Thyroid gland (tissue), 4 donors: ENCODE measurements at regions not wholly inside any gene's neighbourhood (a gene's known extent, or its start where the extent isn't known, plus 50 kb on each side); places are given as distances from the start of the nearest gene placed in this dataset.

Source experiments
- DNase-seq, 2 donors: peaks; one replicate each; pipeline ENCODE4 v3.0.0-alpha.2; 2019
- H3K27ac ChIP-seq, 3 donors: fragments of 200-600 bp; sonication (generic); 1 replicate in 2 of 3; 2 replicates in 1 of 3; pipeline ENCODE4 v1.5.1; 2016 to 2019; ENCODE audit warnings: mild to moderate bottlenecking in 1 of 3, moderate library complexity in 1 of 3
- H3K27me3 ChIP-seq: fragments of 200-600 bp; sonication (generic); one replicate; pipeline ENCODE4 v1.5.1; 2019
- H3K36me3 ChIP-seq, 2 donors: fragments of 200-600 bp; sonication (generic); one replicate each; pipeline ENCODE4 v1.5.1; 2016 to 2019
- H3K4me1 ChIP-seq, 2 donors: fragments of 200-600 bp; sonication (generic); one replicate each; pipeline ENCODE4 v1.5.1; 2017 to 2019
- H3K4me3 ChIP-seq, 3 donors: fragments of 200-600 bp; sonication (generic); replicated peaks in 1 of 3; 1 replicate in 2 of 3; 2 replicates in 1 of 3; pipeline ENCODE4 v1.5.1; 2016; ENCODE audit warnings: mild to moderate bottlenecking in 1 of 3
- H3K9me3 ChIP-seq: fragments of 200-600 bp; sonication (generic); one replicate; pipeline ENCODE4 v1.5.1; 2017
- CTCF ChIP-seq, 6 experiments: fragments of 200-600 bp in 3 of 6; fragments of 450-650 bp in 3 of 6; sonication (generic) in 3 of 6; IDR thresholded peaks; one replicate each; pipeline ENCODE4 v1.5.1; 2016 to 2019; ENCODE audit warnings: antibody characterized with exemption in 6 of 6, mild to moderate bottlenecking in 2 of 6, inconsistent platforms in 1 of 6, moderate library complexity in 1 of 6
- POLR2A ChIP-seq, 2 donors: fragments of 450-650 bp; IDR thresholded peaks; one replicate each; pipeline ENCODE4 v1.6.1; 2017; ENCODE audit warnings: antibody characterized with exemption in 2 of 2, mild to moderate bottlenecking in 2 of 2, moderate library complexity in 1 of 2
- WGBS, 2 donors: methylation state at CpG; one replicate each; pipeline ENCODE4 v1.1.5; 2017; 5-methylcytosine and 5-hydroxymethylcytosine counted together
- intact Hi-C: fragments of 100-400 bp; cut with DNase I; formaldehyde crosslinking; loops from one replicate; pipeline ENCODE4 v1.15.1; 2023

GRCh38 chr6:167552258-167552630 lies 227.4 kb downstream of the TTLL2 start:
- Histone ChIP-seq H3K36me3 (no peaks in the 10 kb centered on the region), H3K4me3 (no peak overlapping the region), H3K27me3 (no peaks in the 10 kb centered on the region), H3K27ac (no peak overlapping the region), H3K9me3 (no peaks in the 10 kb centered on the region), H3K4me1 (peaks cover 32 to 36% of the 10 kb centered on the region in 2 donors)
- no peak for DNase-seq
- no peak for TF ChIP-seq CTCF (IDR thresholded peaks at IDR 0.05)
- no peak for TF ChIP-seq POLR2A (IDR thresholded peaks at IDR 0.05)
- WGBS, 2 donors = 86 to 93% methylated on average over 10 to 13 of the region's 15 CpGs
- intact Hi-C loops = no loop called here

DNA sequence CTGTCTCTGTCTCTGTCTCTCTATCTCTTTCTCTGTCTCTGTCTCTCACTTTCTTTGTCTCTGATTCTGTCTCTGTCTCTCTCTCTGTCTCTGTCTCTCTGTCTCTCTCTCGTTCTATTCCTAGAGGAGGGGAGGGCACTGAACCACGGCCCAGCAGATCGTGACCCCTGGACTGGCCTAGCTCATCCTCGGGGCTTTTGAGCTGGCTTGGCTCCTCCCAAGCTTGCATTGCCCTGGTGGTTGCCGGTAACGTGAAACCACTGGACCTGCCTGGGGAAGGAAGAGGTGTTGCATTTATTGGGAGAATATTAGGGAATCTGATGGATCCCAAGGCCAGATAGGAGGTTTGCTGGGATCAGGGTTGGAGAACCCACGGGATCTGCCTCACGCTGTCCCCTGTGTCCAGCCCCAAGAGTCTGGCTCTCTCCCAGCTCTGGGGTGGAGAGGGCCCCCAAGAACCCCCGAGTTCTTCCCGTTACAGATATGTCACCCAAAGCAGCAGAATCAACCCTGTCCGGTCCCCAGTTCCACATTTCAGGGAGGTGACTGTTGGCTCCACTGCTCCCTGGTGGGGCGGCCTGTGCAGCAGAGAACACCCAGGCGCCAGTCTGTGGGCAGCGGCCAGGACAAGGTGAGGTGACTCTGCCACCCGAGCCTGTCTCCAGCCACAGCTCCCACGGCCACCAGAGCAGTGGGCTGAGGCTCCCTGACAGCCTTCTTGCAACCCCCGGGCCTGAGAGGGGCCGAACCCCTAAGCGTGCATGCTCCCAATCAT lies 228.3 kb downstream of the TTLL2 start:
- no peak overlapping the region for H3K4me3 ChIP-seq
- no peaks in the 10 kb centered on the region for H3K9me3 ChIP-seq
- intact Hi-C loops = no loop called here
- 89 to 95% methylated on average over 9 to 18 of the region's 19 CpGs for WGBS, 2 donors
- TF ChIP-seq CTCF (IDR thresholded peaks at IDR 0.05) = no peak
- no peak for TF ChIP-seq POLR2A (IDR thresholded peaks at IDR 0.05)
- peaks cover 24 to 27% of the 10 kb centered on the region in 2 donors for H3K4me1 ChIP-seq
- no peak overlapping the region for H3K27ac ChIP-seq
- no peak for DNase-seq
- H3K36me3 ChIP-seq = no peaks in the 10 kb centered on the region
- no peaks in the 10 kb centered on the region for H3K27me3 ChIP-seq

DNA sequence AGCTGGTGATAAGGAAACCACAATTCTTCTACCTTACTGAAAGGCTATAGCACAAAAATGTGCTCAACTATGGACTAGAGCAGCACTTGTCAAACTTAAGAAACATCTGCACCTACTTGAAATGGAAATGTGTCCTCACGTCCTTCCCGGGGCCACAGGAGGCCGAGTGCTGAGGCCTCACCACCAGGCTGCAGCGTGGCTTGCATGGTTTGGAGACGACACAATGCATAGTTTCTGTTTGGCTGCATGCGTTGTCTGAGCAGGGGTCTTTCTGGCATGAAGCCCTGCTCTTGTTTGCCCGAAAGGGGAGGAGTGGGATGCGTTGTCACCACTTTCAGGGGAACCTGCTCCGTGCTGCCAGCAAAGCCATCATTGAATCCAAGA lies 228.8 kb downstream of the TTLL2 start:
- 97% methylated on average over 9 of the region's 9 CpGs for WGBS, 2 donors

DNA sequence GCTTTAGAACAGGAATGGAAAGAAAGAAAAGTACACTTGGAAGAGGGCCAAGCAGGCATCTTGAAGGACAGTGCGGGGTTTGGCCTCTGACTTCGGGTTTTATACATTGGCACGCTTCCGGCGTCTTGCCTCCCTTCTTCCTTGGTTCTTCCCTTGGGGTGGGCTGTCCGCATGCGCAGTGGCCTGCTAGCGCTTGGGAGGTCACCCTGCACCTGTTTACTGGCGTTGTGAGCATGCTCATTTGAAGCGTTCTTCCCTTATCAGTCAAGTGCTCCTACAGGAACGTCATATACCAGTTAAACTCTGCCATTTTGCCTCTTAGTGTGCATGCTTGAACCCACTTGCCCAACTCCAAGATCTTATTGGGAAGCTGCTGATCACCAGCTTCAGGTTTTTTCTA lies 230.0 kb downstream of the TTLL2 start:
- intact Hi-C loops = no loop called here
- Histone ChIP-seq H3K36me3 (no peaks in the 10 kb centered on the region), H3K4me1 (peaks cover 16 to 17% of the 10 kb centered on the region in 2 donors), H3K9me3 (no peaks in the 10 kb centered on the region), H3K4me3 (no peak overlapping the region), H3K27ac (no peak overlapping the region), H3K27me3 (no peaks in the 10 kb centered on the region)
- 91 to 93% methylated on average over 11 of the region's 11 CpGs for WGBS, 2 donors
- no peak for DNase-seq
- TF ChIP-seq POLR2A (IDR thresholded peaks at IDR 0.05) (no peak), CTCF (IDR thresholded peaks at IDR 0.05) (no peak)

More for the DNA sequence above, 228.8 kb downstream of the TTLL2 start:
- Histone ChIP-seq H3K27ac (no peak overlapping the region), H3K9me3 (no peaks in the 10 kb centered on the region), H3K36me3 (no peaks in the 10 kb centered on the region), H3K4me1 (peaks cover 19 to 21% of the 10 kb centered on the region in 2 donors), H3K27me3 (no peaks in the 10 kb centered on the region), H3K4me3 (no peak overlapping the region)
- intact Hi-C loops = no loop called here
- no peak for DNase-seq
- TF ChIP-seq POLR2A (IDR thresholded peaks at IDR 0.05) = no peak
- no peak for TF ChIP-seq CTCF (IDR thresholded peaks at IDR 0.05)

DNA sequence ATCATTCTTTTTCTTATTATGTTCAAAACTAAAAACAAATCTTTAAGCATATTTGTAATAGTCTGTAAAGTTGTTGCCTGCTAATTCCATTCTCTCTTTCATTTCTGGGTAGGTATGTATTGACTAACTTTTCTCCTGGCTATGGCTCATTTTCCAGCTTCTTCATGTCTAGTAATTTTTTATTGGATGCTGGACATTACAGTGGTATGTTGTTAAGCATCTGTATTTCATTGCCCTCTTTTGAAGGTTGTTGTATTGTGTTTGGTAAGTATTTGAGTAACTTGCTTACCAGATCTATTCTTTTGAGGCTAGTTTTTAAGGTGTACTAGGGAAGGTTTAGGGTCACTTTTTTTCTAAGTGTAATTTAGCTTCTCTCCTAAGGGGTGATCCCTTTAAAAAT lies 230.9 kb downstream of the TTLL2 start:
- no peak overlapping the region for H3K4me3 ChIP-seq
- TF ChIP-seq POLR2A (IDR thresholded peaks at IDR 0.05) (no peak), CTCF (IDR thresholded peaks at IDR 0.05) (no peak)
- peaks cover 9 to 10% of the 10 kb centered on the region in 2 donors for H3K4me1 ChIP-seq
- H3K27me3 ChIP-seq = no peaks in the 10 kb centered on the region
- intact Hi-C loops = no loop called here
- H3K9me3 ChIP-seq = no peaks in the 10 kb centered on the region
- H3K27ac ChIP-seq = no peak overlapping the region
- no peak for DNase-seq
- no peaks in the 10 kb centered on the region for H3K36me3 ChIP-seq
